ENCODE measurements at regions not wholly inside any gene's neighbourhood (a gene's known extent, or its start where the extent isn't known, plus 50 kb on each side); places are given as distances from the start of the nearest gene placed in this dataset.

DNA sequence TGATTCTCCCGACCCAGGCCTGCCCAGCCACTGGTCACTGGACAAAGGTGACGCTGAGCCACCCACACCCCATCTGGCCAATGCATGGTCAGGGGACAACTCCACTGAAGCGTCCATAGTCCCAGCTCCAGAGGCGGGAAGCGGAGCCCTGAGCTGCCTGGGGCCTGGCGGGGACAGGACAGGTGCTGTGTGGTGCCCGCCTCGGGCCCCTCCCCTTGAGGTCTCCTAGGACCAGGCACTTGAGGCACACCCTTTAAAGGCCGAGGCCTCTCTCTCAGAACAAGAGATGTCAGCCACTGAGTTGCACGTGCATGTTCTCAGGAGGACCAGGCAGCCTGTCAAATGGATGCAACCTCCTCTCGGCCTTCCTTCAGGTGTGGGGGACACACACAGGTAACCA is 52.5 kb upstream of the PPP2R2D start:
- TF ChIP-seq POLR2AphosphoS5 (IDR thresholded peaks at IDR 0.05; ENCODE audit: insufficient read depth, low read depth, low read length) (no peak), POLR2A (IDR thresholded peaks at IDR 0.05; ENCODE audit: low read depth, low read length) (no peak), FOS (IDR thresholded peaks at IDR 0.05; ENCODE audit: borderline replicate concordance, insufficient read depth, low read length) (no peak)
- TF ChIP-seq, protein P1, sequence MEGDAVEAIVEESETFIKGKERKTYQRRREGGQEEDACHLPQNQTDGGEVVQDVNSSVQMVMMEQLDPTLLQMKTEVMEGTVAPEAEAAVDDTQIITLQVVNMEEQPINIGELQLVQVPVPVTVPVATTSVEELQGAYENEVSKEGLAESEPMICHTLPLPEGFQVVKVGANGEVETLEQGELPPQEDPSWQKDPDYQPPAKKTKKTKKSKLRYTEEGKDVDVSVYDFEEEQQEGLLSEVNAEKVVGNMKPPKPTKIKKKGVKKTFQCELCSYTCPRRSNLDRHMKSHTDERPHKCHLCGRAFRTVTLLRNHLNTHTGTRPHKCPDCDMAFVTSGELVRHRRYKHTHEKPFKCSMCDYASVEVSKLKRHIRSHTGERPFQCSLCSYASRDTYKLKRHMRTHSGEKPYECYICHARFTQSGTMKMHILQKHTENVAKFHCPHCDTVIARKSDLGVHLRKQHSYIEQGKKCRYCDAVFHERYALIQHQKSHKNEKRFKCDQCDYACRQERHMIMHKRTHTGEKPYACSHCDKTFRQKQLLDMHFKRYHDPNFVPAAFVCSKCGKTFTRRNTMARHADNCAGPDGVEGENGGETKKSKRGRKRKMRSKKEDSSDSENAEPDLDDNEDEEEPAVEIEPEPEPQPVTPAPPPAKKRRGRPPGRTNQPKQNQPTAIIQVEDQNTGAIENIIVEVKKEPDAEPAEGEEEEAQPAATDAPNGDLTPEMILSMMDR (IDR thresholded peaks at IDR 0.05; ENCODE audit: extremely low read depth in 1 of 2, insufficient read depth in 1 of 2, low read depth in 1 of 2, low read length in 2 of 2): no peak
